ENCODE measurements at regions not wholly inside any gene's neighbourhood (a gene's known extent, or its start where the extent isn't known, plus 50 kb on each side); places are given as distances from the start of the nearest gene placed in this dataset.
"Not testable (repeated sequence)": the region's sequence is repeated elsewhere in the genome, so short reads cannot be mapped to it uniquely, and the experiment has no call there.

DNA sequence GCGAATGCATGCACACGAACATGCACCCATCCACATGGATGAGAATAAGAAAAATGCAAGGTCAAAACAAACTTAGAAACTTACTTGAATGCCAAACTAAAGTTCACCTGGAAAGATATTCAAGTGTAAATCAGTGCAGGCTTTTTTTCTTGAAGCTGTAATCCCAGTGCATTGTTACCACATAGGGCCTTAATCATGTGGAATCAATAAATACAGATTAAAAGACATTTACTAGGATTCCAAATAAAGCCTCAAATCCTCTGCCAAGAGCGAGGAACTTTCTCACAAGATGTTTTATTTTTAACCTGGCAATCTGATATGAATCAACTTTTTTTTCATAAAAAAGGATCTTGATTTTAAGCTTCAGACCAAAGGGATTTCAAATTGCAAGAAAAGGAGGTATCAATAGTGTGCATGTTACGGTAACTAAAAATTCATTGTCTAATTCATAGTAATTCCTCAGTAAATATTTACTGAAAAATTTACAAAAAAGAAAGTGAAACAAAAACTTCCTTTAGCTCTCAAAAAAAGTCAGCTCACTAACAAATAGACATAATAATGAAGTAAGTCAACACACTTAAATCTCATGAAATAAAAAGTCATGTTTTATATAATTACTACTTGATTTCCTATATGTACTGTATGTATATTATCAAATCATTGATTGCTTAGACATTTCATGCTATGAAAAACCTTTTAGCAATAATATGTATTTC, 978.6 kb downstream of the PLOD2 start:
- DNase-seq (ENCODE audit: low spot score): no peak

DNA sequence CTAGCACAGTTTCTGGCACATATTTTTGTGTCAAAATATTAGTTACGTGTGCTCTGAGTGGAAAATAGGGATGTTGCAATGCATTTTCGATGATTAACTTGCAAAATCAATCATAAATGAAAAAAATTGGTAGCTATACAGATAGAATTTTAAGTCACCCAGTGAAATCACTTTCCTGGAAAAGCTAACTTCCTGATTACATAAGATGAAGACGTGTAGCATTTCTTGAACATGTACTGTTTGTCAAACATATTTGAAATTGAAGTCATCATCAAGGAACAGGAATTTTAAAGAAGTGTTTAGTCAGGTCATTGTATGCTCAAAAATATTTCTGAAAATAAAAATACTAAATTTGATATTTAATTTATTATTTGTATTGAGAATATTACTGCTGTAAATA, 977.7 kb downstream of the PLOD2 start:
- DNase-seq (ENCODE audit: low spot score): no peak

DNA sequence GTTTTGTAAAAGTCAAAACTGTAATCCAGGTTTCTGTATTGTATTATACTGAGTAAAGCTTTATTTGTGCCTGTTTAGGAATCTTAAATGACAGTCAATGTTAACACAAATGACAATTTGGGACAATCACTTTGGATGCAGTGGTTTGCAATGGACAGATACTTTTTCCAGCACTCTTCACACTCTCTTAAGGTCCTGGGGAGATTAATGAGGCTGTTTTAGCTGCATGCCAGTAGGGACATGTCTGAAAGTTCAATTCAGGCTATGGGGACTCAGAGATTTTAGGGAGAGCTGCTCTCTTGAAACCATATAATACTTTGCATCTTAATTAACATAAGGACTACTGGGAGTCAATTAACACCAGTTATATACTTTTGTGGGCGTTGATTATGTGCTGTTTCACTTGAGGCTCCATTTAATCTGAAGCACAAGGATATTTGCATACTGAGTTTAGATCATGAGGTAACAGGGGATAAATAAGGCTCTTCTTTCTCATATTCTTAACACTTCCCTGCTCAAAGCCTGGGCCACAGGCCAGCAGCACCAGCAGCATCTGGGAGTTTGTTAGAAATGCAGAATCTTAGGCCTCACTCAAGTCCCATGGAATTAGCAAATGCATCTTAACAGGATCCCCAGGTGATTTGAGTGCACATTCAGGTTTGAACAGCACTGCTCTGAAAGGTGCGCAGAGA, 972.8 kb downstream of the PLOD2 start:
- DNase-seq (ENCODE audit: low spot score): no peak

DNA sequence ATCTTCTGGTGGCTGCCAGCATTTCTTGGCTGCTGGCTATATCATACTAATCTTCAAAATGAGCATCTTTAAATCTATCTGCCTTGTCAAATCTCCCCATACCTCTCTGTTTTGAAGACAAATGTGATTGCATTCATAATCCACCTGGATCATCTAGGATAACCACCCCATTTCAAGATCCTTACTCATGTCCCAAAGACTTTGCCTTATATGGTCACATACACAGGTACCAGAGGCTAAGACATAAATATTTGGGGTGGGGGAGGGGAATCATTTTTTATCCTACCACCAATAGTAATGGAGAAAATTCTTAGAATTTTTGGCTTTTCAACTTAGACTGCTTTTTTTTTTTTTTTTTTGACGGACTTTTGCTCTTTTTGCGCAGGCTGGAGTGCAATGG, 970.8 kb downstream of the PLOD2 start:
- no peak for DNase-seq (ENCODE audit: low spot score)

DNA sequence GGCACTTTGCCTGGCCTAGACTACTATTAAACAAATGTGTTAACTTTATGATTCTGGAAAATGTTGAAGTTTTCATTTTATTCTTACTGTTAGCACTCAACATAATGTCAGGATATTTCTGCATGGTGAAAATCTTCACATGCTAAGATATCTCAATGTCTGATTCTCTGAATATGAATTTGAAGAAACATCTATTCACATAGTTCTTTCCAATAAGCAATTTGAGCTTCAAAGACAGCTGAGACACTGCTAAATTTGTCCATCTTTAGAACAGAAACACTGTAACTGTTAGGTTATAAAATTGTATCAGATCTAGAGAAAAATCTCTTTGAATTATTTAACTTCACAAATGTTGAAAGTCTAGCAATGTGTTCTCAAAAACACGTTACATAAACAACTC, 970.2 kb downstream of the PLOD2 start:
- DNase-seq (ENCODE audit: low spot score): no peak

DNA sequence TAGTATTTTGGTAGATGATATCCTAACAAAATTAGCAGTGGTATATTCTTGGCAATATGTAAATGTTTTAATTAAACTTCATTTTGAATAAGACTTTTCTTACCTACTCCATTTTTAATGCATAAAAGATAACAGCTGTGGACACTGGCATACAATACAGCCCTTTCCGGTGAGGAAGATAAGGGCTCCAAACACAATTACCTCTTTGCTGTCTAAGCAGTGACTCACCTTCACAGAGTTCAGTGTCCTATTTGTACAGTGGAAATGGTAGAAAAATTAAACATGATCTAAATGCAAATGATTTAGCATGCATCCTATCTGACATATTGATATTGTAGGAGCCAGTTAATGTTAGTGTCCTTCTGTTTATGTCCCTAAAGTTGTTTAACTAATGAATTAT, 969.4 kb downstream of the PLOD2 start:
- DNase-seq (ENCODE audit: low spot score): no peak

DNA sequence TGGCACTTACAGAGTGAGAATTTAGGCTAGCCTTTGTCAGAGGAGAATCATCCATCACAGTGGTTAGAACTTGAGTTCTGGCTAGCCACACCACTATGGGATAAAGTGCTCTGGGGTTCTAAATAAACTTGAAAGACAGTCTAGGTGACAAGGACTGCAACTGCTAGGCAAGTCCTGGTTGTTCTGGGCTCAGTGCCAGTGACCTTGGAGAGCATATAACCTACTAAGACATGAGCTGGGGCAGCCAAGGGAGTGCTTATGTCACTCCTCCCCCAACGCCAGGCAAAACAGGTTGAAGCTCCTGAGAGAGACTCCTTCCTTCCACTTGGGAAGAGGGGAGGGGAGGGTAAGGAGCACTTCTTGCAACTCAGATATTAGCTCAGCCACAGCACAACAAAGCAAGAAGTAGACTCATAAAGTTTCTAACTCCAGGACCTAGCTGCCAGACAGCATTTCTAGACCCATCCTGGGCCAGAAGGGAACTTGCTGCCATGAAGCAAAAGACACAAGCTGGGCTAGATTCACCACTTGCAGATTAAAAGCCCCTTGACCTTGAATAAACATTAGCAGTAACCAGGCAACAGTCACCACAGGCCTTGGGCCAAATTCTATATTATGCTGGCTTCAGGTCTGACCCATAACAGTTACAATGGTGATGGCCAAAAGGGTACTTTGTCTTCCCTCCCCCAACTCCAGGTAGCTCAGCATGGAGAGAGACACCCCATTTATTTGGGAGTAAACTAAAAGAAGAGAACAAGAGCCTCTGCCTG, 963.7 kb downstream of the PLOD2 start:
- DNase-seq (ENCODE audit: low spot score): no peak

DNA sequence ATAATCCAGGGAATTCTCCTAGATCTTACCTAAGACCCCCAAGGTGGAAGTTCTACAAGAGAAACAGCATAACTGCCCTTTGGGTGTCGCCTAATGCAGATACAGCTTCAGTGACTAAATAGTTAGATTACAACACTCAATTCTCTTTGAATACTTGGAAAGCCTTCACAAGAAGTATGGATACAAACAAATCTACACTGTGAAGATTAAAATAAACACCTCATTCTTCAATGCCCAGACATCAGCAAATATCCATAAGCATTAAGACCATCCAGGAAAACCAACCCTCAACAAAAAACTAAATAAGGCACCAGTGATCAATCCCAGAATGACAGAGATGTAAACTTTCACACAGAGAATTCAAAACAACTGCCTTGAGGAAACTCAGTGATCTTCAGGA, 963.2 kb downstream of the PLOD2 start:
- no peak for DNase-seq (ENCODE audit: low spot score)

DNA sequence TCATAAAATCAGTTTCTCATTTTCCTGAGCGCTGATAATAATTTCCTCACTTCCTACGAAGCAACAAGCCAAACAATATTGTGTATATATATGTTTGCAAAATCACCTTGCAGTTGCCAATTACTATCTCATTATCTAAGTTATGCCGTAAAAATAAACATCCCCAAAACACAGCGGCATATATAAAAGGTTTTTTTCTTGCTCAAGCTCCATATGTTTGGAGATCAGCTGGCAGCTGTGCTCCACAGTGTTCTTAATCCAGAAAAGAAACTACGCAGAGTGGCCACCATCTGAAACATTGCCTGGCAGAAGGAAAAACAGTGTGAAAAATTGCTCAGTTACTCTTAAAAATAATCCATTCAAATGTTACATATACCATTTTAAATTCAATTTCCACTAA, 951.4 kb downstream of the PLOD2 start:
- no peak for DNase-seq (ENCODE audit: low spot score)

DNA sequence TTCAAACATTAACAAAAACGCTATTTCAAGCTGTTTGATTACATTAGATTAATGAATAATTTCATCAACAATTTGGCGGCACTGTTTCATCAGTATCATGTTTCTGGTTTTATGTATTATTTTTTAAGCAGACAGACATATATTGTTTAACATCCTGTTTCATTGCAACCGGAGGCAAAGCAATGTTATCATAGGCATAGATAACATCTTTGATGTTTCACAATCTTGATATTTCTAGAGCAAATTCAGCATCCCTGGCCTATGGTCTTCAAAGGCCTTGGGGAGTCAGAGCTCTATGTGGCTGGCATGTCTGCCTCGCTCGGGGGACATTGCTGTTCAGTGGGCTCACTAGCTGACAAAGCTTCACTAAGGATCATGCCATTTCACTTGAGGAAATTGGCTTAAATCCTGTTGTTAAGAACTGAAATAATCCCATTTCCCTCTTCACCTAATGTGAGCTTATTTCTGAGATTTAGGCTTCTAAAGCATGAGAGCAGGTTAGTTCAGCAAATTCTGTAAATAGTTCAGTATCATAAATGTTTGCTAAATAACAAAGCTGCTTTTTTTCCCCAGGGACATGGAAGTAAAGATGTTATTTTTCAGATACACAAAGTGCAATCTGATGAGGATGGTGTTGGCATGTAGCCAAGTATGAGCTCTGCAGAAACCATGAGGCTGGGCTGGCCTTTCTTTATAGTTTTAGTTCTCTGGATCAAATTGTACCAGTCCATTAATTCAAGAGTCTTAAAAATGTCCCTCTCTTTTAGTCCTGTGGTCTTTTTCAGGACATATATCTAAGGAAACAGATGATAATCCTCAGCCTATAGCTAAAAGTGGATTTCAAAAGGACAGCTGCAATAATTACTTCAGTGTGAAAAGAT, 941.4 kb downstream of the PLOD2 start:
- DNase-seq (ENCODE audit: low spot score): no peak

DNA sequence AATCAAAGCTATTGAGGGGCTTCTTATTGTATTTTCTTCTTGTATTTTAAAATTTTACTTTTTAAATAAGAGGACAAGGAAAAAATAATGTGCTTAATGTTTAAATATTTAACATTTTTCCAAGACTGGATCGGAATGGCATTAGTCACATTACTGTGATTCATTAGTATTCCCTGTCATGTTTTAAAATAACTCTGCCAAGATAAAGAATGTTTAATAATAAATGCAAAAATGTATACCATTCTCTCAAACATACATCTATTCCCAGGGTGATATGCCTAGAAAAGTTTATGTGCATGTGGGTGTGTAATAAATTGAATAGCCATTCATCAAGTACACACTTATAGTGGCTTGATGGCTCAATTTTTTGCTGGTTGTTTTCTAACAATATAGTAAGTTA, 936.1 kb downstream of the PLOD2 start:
- DNase-seq (ENCODE audit: low spot score): no peak

DNA sequence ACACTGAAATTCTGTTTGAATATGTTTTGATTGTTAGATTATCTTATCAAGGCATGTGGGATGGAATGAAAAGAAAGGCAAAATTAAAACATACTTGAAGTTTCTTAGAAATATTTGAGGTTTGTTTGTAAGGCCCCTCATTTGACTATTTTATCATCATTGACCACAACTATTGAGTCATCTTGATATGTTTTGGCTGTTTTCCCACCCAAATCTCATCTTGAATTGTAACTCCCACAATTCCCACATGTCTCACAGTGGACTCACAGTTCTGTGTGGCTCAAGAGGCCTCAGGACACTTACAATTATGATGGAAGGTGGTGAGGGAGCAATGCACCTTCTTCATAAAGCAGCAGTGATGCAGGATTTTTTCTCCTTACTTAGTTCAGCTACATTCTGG, 917.1 kb downstream of the PLOD2 start:
- DNase-seq (ENCODE audit: low spot score): no peak

DNA sequence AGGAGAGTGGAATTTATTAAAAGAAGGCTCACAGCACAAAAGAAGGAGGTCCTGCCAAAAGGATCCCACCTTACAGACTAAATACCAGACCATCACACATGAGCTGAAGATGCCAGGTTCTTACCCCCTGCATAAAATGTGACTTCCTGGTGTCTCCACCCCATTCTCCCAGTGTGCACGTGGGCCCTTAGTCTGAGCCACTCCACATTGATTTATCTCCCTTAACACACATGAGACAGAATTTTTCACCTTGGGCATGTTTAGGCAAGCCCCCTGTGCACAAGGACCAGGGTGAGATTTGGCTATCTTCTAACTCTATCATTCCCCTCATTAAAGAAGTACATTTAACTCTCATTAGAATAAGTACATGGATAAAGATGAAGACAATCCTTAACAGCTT, 916.7 kb downstream of the PLOD2 start:
- no peak for DNase-seq (ENCODE audit: low spot score)

DNA sequence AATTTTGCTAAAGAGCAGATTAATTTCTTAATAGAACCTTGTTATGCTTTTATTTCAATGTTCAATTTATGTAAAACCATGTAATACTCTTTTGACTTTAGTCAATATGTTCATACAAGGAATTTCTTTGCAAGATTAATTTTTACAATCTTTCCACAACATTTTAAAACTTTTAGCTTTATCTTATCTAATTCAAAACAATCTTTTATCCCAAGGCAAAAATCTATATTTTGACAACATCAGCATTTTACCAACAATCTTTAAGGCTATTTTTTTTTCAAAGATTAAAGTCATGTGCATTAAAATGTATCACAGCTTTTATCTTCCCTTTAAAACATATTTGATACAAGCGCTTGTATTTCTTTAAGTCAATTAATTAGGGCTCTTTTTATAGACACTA, 914.7 kb downstream of the PLOD2 start:
- no peak for DNase-seq (ENCODE audit: low spot score)

DNA sequence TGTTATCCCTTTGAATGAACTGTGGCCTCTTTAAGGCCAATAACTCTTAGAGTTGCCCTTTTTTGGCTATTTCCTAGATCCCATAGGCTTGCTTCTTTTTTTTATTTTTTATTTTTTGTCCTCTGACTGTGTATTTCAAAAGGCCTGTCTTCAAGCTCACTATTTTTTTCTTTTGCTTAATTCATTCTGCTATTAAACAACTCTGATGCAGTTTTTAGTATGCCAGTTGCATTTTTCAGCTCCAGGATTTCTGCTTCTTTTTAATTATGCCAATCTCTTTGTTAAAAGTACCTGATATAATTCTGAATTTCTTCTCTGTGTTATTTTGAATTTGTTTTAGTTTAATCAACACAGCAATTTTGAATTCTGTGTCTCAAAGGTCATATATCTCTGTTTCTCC, 912.1 kb downstream of the PLOD2 start:
- no peak for DNase-seq (ENCODE audit: low spot score)

DNA sequence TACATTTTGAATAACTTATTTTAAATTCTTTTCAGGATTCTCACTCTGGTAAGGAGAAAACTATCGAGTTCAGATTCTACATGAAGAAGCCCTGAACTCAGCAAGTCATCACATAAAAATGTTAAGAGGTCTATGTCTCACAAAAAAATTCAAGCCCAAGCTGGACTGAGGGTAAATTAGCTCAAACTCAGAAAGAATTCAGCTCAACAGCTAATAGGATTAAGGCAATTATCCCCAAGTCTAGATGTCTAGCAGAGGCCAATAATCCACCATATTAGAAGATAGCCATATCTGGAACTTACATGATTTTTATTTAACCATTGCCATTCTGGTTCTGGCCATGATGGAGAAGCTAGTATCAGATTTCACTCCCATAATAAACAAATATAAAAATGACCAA, 909.7 kb downstream of the PLOD2 start:
- no peak for DNase-seq (ENCODE audit: low spot score)

DNA sequence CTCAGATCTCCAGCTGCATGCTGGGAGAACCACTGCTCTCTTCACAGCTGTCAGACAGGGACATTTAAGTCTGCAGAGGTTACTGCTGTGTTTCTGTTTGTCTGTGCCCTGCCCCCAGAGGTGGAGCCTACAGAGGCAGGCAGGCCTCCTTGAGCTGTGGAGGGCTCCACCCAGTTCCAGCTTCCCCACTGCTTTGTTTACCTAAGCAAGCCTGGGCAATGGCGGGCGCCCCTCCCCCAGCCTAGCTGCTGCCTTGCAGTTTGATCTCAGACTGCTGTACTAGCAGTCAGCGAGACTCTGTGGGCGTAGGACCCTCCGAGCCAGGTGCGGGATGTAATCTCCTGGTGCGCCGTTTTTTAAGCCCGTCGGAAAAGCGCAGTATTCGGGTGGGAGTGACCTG, 903.0 kb downstream of the PLOD2 start:
- DNase-seq (ENCODE audit: low spot score): not testable (repeated sequence)

DNA sequence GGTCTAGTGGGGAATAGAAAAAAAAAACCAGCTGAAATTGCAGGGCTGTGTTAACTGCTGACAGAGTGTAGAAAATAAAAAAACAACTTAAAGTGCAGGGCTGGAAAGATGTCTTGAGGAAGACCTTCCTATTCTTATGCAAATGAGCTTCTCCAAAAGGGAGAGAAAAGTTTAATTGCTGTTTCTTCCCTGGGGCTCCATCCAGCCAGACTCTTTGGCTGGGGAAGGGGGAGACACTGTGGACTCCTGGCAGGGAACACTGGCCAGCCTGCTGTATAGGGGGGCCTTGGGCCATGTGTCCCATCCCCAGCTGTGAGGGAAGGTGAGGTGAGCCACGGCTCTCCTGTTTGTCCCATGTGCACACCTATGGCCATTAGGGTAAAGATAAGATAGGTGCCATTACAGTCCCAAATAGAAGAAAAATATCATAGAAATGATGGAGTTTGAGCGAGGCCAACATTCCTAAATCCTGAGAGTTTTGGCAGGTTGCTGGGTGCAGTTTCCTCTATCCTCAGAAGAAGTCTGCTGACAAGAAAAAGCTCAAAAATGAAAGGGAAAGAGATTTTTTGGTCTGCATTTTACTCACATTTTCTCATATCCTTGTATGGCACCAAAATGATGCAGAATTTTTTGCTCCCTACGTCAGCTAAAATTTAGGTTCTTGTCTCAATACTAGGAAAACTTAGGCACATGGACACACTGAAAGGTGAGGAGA, 901.7 kb downstream of the PLOD2 start:
- DNase-seq (ENCODE audit: low spot score): no peak

DNA sequence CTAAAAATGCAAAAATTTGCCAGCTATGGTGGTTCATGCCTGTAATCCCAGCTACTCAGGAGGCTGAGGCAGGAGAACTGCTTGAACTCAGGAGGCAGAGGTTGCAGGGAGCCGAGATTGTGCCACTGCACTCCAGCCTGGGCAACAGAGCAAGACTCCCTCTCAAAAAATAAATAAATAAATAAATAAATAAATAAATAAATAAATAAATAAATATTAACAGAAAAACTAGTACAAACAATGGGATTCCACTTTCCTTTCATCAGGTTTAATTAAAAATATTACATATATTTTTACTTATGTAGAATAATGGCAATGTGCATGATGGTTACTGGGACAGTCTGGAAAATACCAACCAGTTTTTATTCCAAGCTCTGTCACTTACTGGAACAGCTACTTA, 897.5 kb downstream of the PLOD2 start:
- DNase-seq (ENCODE audit: low spot score): not testable (repeated sequence)

DNA sequence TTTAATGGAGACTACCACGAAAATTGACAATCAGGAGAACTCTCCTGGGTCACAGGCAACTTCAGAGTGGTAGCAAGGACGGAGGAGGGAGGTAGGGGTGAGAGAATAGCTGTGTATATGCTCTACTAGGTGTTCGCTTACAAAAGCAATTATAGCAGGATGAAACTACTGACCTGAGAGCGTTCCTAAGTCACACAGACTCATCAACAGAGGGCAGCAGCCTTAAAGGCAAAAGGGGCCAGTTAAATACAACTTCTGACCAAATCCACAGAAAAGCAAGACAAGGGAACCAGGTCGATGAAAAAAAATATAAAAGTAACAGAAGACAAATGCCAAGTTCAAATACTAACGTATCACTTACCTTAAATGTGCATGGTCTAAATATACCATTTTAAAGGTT, 894.6 kb downstream of the PLOD2 start:
- no peak for DNase-seq (ENCODE audit: low spot score)

DNA sequence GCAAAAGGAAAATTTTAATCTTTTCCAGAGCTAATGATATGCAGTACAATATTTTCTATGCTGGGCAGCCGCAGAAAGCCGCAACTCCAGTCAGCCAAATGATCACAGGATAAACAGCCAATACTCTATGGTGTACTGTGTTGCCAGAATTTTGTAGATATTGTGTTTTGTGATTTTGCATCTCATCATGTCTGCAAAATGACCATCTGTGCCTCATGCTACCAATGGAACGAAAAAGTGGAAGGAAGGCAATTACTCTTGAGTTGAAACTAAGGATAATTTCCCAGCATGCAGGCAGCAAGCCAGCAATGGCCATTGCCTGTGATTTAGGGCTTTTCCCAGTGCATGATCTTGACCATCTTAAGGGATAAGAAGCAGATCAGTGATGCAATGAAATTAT, 891.9 kb downstream of the PLOD2 start:
- DNase-seq (ENCODE audit: low spot score): no peak

DNA sequence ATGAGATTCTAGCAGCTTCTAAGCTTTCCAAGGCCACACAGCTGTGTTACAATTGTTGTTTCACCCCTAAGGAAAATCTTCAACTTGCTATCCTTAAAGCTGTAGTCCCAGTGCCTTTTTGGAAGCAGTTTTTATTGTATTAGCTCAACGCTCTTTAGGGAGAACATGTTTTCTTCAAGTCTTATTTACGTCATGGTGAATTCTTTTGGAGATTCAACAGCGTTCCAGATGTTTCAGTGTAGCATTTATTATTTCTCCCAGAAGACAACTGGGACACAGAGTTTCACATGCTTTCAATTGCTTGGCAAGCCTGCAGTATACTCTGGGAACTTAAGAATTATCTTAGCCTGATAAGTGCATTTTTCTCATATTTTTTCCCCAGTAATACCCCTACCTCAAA, 888.3 kb downstream of the PLOD2 start:
- no peak for DNase-seq (ENCODE audit: low spot score)

Measured in SW480 (cell line).